Trophoblast cell (in vitro differentiated cells and primary cell): ENCODE measurements at regions not wholly inside any gene's neighbourhood (a gene's known extent, or its start where the extent isn't known, plus 50 kb on each side); places are given as distances from the start of the nearest gene placed in this dataset.
A peak's percentile ranks its signal among the peaks of the same experiment; 100 is the strongest.

ENCODE experiments used
- DNase-seq, 2 donors: peaks; one replicate each; pipeline ENCODE4 v3.0.0-alpha.2; 2016
- H2AFZ ChIP-seq: 2 replicates; pipeline ENCODE4 v1.6.1; 2013; ENCODE audit warnings: low read length, moderate library complexity, mild to moderate bottlenecking; ENCODE audit not compliant: insufficient read depth, poor library complexity
- H2AK5ac ChIP-seq: 2 replicates; pipeline ENCODE4 v1.6.1; 2013; ENCODE audit warnings: mild to moderate bottlenecking, low read length
- H2BK120ac ChIP-seq: 2 replicates; pipeline ENCODE4 v1.6.1; 2013; ENCODE audit warnings: low read length, mild to moderate bottlenecking, moderate library complexity; ENCODE audit not compliant: insufficient read depth, poor library complexity
- H2BK12ac ChIP-seq: 2 replicates; pipeline ENCODE4 v1.6.1; 2013; ENCODE audit warnings: mild to moderate bottlenecking, low read length, moderate library complexity
- H2BK5ac ChIP-seq: 2 replicates; pipeline ENCODE4 v1.6.1; 2013; ENCODE audit warnings: low read length, low read depth, moderate library complexity, mild to moderate bottlenecking; ENCODE audit not compliant: poor library complexity
- H3K14ac ChIP-seq: 2 replicates; pipeline ENCODE4 v1.6.1; 2013; ENCODE audit warnings: mild to moderate bottlenecking, low read length
- H3K18ac ChIP-seq: 2 replicates; pipeline ENCODE4 v1.6.1; 2013; ENCODE audit warnings: mild to moderate bottlenecking, low read length
- H3K23ac ChIP-seq: 2 replicates; pipeline ENCODE4 v1.6.1; 2013; ENCODE audit warnings: low read length
- H3K27ac ChIP-seq: 2 replicates; pipeline ENCODE4 v1.5.1; 2013; ENCODE audit warnings: low read depth, mild to moderate bottlenecking, inconsistent platforms, low read length, moderate library complexity
- H3K27me3 ChIP-seq: 2 replicates; pipeline ENCODE4 v1.6.1; 2013; ENCODE audit warnings: inconsistent platforms, mild to moderate bottlenecking, low read length, moderate library complexity; ENCODE audit not compliant: insufficient read depth
- H3K36me3 ChIP-seq, 2 experiments: 1 replicate in 1 of 2; 2 replicates in 1 of 2; pipeline ENCODE4 v1.6.1; 2013; ENCODE audit warnings: low read length in 2 of 2, mild to moderate bottlenecking in 2 of 2, moderate library complexity in 1 of 2; ENCODE audit not compliant: insufficient read depth in 2 of 2, control insufficient read depth in 1 of 2
- H3K4ac ChIP-seq: 2 replicates; pipeline ENCODE4 v1.6.1; 2013; ENCODE audit warnings: low read depth, mild to moderate bottlenecking, low read length, moderate library complexity
- H3K4me1 ChIP-seq, 2 experiments: 1 replicate in 1 of 2; 2 replicates in 1 of 2; pipeline ENCODE4 v1.6.1; 2013; ENCODE audit warnings: low read length in 2 of 2, mild to moderate bottlenecking in 2 of 2, moderate library complexity in 1 of 2; ENCODE audit not compliant: insufficient read depth in 2 of 2, control insufficient read depth in 1 of 2
- H3K4me2 ChIP-seq: 2 replicates; pipeline ENCODE4 v1.6.1; 2013; ENCODE audit warnings: inconsistent platforms, mild to moderate bottlenecking, low read length, moderate library complexity
- H3K4me3 ChIP-seq: 2 replicates; pipeline ENCODE4 v1.5.1; 2013; ENCODE audit warnings: mild to moderate bottlenecking, low read depth, low read length, inconsistent platforms
- H3K79me1 ChIP-seq: one replicate; pipeline ENCODE4 v1.6.1; 2013; ENCODE audit warnings: low read length
- H3K79me2 ChIP-seq: 2 replicates; pipeline ENCODE4 v1.6.1; 2013; ENCODE audit warnings: low read length, mild to moderate bottlenecking; ENCODE audit not compliant: control insufficient read depth, insufficient read depth, poor library complexity
- H3K9ac ChIP-seq: 2 replicates; pipeline ENCODE4 v1.6.1; 2013; ENCODE audit warnings: mild to moderate bottlenecking, low read length
- H3K9me3 ChIP-seq: 2 replicates; pipeline ENCODE4 v1.6.1; 2013; ENCODE audit warnings: low read depth, mild to moderate bottlenecking, control low read depth, inconsistent platforms, low read length; ENCODE audit not compliant: insufficient read depth
- H4K12ac ChIP-seq: 2 replicates; pipeline ENCODE4 v1.6.1; 2013; ENCODE audit warnings: low read depth, mild to moderate bottlenecking, low read length, moderate library complexity
- H4K8ac ChIP-seq: 2 replicates; pipeline ENCODE4 v1.6.1; 2013; ENCODE audit warnings: low read depth, mild to moderate bottlenecking, low read length, moderate library complexity
- H4K91ac ChIP-seq: one replicate; pipeline ENCODE4 v1.6.1; 2013; ENCODE audit warnings: low read depth, mild to moderate bottlenecking, low read length, moderate library complexity
- WGBS: extraction: QIAGEN DNeasy Blood & Tissue Kit; methylation state at CpG from one replicate; pipeline ENCODE4 v1.1.7; 2013; ENCODE audit warnings: missing lambda C conversion rate; ENCODE audit not compliant: insufficient read length, insufficient coverage; ENCODE audit errors: extremely low coverage; 5-methylcytosine and 5-hydroxymethylcytosine counted together

- Histone ChIP-seq H2BK120ac (no peak overlapping the region), H3K14ac (no peak overlapping the region), H2BK12ac (no peak overlapping the region), H3K23ac (no peak overlapping the region), H4K12ac (no peak overlapping the region), H3K9me3 (no peaks in the 10 kb centered on the region), H3K18ac (no peak overlapping the region), H3K9ac (no peak overlapping the region), H3K4me2 (no peak overlapping the region), H4K91ac (no peak overlapping the region), H4K8ac (no peak overlapping the region), H3K79me1 (no peaks in the 10 kb centered on the region), H2AFZ (no peak overlapping the region), H3K4me3 (no peak overlapping the region), H3K79me2 (no peaks in the 10 kb centered on the region), H3K36me3 (no peaks in the 10 kb centered on the region), H3K27me3 (no peaks in the 10 kb centered on the region), H3K4me1 (no peaks in the 10 kb centered on the region), H2BK5ac (no peak overlapping the region), H2AK5ac (no peak overlapping the region), H3K4ac (no peak overlapping the region), H3K27ac (no peak overlapping the region)
- DNase-seq = no peak
Observed at GRCh38 chr4:89469516-89469915, 161.9 kb upstream of the GPRIN3 start.

DNA sequence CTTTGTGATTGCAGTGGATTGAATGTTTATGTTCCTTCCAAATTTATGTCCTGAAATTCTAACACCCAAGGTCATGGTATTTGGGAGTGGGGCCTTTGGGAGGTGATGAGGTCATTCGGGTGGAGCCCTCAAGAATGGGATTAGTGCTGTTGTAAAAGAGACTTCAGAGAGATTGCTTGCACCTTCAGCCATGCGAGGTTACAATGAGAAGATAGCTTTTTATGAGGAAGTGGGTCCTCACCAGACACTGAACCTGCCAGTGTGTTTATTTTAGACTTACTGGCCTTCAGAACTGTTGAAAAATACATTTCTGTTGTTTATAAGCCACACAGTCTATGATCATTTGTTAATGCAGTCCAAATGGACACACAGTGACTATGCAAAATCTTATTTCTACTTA lies 161.0 kb upstream of the GPRIN3 start:
- no peaks in the 10 kb centered on the region for H3K9me3 ChIP-seq
- H3K27me3 ChIP-seq = no peaks in the 10 kb centered on the region
- no peaks in the 10 kb centered on the region for H3K79me1 ChIP-seq
- no peak overlapping the region for H2AFZ ChIP-seq
- no peak overlapping the region for H3K4me2 ChIP-seq
- no peak overlapping the region for H3K4me3 ChIP-seq
- DNase-seq = no peak
- H3K23ac ChIP-seq = no peak overlapping the region
- no peak overlapping the region for H3K14ac ChIP-seq
- H2BK12ac ChIP-seq = no peak overlapping the region
- H3K4ac ChIP-seq = no peak overlapping the region
- no peak overlapping the region for H3K9ac ChIP-seq
- no peak overlapping the region for H3K18ac ChIP-seq
- no peak overlapping the region for H2BK5ac ChIP-seq
- no peak overlapping the region for H2AK5ac ChIP-seq
- H4K91ac ChIP-seq = no peak overlapping the region
- H3K79me2 ChIP-seq = no peaks in the 10 kb centered on the region
- H3K4me1 ChIP-seq = no peaks in the 10 kb centered on the region
- no peaks in the 10 kb centered on the region for H3K36me3 ChIP-seq
- WGBS = no CpG with 5 or more reads among the region's 2 CpGs
- no peak overlapping the region for H4K8ac ChIP-seq
- H3K27ac ChIP-seq = no peak overlapping the region
- no peak overlapping the region for H2BK120ac ChIP-seq
- H4K12ac ChIP-seq = no peak overlapping the region

DNA sequence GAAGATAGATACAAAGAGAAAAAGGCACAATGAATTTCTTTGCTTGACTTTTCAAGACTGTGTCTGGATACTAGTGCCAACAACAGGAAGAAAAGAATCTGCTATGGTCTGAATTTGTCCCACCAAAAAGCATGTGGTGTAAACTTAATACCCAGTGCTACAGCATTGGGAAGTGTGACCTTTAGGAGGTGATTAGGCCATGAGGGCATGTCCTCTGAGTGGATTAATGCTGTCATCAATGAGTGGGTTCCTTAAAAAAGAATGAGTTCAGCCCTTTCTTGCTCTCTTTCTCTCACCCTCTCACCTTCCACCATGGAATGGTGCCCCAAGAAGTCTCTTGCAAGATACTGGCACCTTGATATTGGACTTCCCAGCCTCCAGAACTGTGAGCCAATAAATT lies 155.7 kb upstream of the GPRIN3 start:
- Histone ChIP-seq H3K79me2 (no peaks in the 10 kb centered on the region), H4K8ac (no peak overlapping the region), H3K4me2 (no peak overlapping the region), H3K9ac (no peak overlapping the region), H2BK5ac (no peak overlapping the region), H2AFZ (no peak overlapping the region), H3K27ac (no peak overlapping the region), H2AK5ac (no peak overlapping the region), H3K4ac (no peak overlapping the region), H3K27me3 (no peaks in the 10 kb centered on the region), H3K14ac (no peak overlapping the region), H2BK120ac (no peak overlapping the region), H3K36me3 (no peaks in the 10 kb centered on the region), H3K23ac (no peak overlapping the region), H2BK12ac (no peak overlapping the region), H3K9me3 (no peaks in the 10 kb centered on the region), H4K91ac (no peak overlapping the region), H4K12ac (no peak overlapping the region), H3K18ac (no peak overlapping the region), H3K4me3 (no peak overlapping the region), H3K4me1 (no peaks in the 10 kb centered on the region), H3K79me1 (no peaks in the 10 kb centered on the region)
- DNase-seq = no peak

DNA sequence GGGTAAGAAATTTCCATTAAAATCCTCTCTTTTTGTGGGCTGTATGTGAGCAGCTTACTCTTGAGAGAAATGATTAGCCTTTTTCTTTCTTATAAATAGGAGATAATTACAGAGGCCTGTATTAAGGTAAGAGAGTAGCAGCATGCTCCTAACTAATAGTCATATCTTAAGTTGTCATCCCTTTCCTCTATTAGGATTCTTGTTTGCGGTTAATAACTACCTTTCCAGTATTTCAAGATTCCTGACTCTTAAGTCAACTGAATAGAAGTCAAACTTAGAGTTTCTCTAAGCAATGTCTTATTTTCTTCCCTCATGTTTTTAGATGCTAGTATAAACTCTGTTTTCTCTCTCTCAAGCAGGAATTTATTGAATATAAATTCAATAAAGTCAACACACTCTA lies 139.9 kb upstream of the GPRIN3 start:
- no peak overlapping the region for H3K4me3 ChIP-seq
- WGBS = no CpG with 5 or more reads among the region's 1 CpG
- no peak overlapping the region for H2BK5ac ChIP-seq

GRCh38 chr4:89446193-89446592 lies 138.6 kb upstream of the GPRIN3 start:
- no peaks in the 10 kb centered on the region for H3K4me1 ChIP-seq
- no peaks in the 10 kb centered on the region for H3K36me3 ChIP-seq
- H3K23ac ChIP-seq = no peak overlapping the region
- H3K18ac ChIP-seq = no peak overlapping the region
- no peak overlapping the region for H4K12ac ChIP-seq
- H3K27ac ChIP-seq = no peak overlapping the region
- DNase-seq = no peak
- no peak overlapping the region for H3K4me3 ChIP-seq
- no peak overlapping the region for H3K9ac ChIP-seq
- H2BK120ac ChIP-seq = no peak overlapping the region
- H4K8ac ChIP-seq = no peak overlapping the region
- no peak overlapping the region for H2AK5ac ChIP-seq
- H2BK5ac ChIP-seq = no peak overlapping the region
- no CpG with 5 or more reads among the region's 2 CpGs for WGBS
- H3K79me2 ChIP-seq = no peaks in the 10 kb centered on the region
- H3K4ac ChIP-seq = no peak overlapping the region
- H3K79me1 ChIP-seq = no peaks in the 10 kb centered on the region
- no peak overlapping the region for H2BK12ac ChIP-seq
- H3K27me3 ChIP-seq = no peaks in the 10 kb centered on the region
- peaks cover 5% of the 10 kb centered on the region for H3K9me3 ChIP-seq
- H4K91ac ChIP-seq = no peak overlapping the region
- H3K4me2 ChIP-seq = no peak overlapping the region
- H2AFZ ChIP-seq = no peak overlapping the region
- no peak overlapping the region for H3K14ac ChIP-seq

More for the DNA sequence above, 139.9 kb upstream of the GPRIN3 start:
- no peak overlapping the region for H3K23ac ChIP-seq
- H4K12ac ChIP-seq = no peak overlapping the region
- peak; percentile 54 to 65 for DNase-seq
- H3K9me3 ChIP-seq = peaks cover 5% of the 10 kb centered on the region
- H2AK5ac ChIP-seq = no peak overlapping the region
- H3K9ac ChIP-seq = no peak overlapping the region
- H2BK120ac ChIP-seq = no peak overlapping the region
- no peak overlapping the region for H3K18ac ChIP-seq
- H2AFZ ChIP-seq = no peak overlapping the region
- no peak overlapping the region for H3K4ac ChIP-seq
- H3K4me1 ChIP-seq = no peaks in the 10 kb centered on the region
- no peak overlapping the region for H3K27ac ChIP-seq
- no peak overlapping the region for H2BK12ac ChIP-seq
- H3K79me1 ChIP-seq = no peaks in the 10 kb centered on the region
- H4K8ac ChIP-seq = no peak overlapping the region
- no peaks in the 10 kb centered on the region for H3K27me3 ChIP-seq
- H3K36me3 ChIP-seq = no peaks in the 10 kb centered on the region
- H3K4me2 ChIP-seq = no peak overlapping the region
- H3K14ac ChIP-seq = no peak overlapping the region
- H3K79me2 ChIP-seq = no peaks in the 10 kb centered on the region
- no peak overlapping the region for H4K91ac ChIP-seq
